Trophoblast cell (in vitro differentiated cells and primary cell): ENCODE measurements at regions not wholly inside any gene's neighbourhood (a gene's known extent, or its start where the extent isn't known, plus 50 kb on each side); places are given as distances from the start of the nearest gene placed in this dataset.
A peak's percentile ranks its signal among the peaks of the same experiment; 100 is the strongest.

Experiments
- DNase-seq, 2 donors: peaks; one replicate each; pipeline ENCODE4 v3.0.0-alpha.2; 2016
- H2AFZ ChIP-seq: 2 replicates; pipeline ENCODE4 v1.6.1; 2013; ENCODE audit warnings: low read length, moderate library complexity, mild to moderate bottlenecking; ENCODE audit not compliant: insufficient read depth, poor library complexity
- H2AK5ac ChIP-seq: 2 replicates; pipeline ENCODE4 v1.6.1; 2013; ENCODE audit warnings: mild to moderate bottlenecking, low read length
- H2BK120ac ChIP-seq: 2 replicates; pipeline ENCODE4 v1.6.1; 2013; ENCODE audit warnings: low read length, mild to moderate bottlenecking, moderate library complexity; ENCODE audit not compliant: insufficient read depth, poor library complexity
- H2BK12ac ChIP-seq: 2 replicates; pipeline ENCODE4 v1.6.1; 2013; ENCODE audit warnings: mild to moderate bottlenecking, low read length, moderate library complexity
- H2BK5ac ChIP-seq: 2 replicates; pipeline ENCODE4 v1.6.1; 2013; ENCODE audit warnings: low read length, low read depth, moderate library complexity, mild to moderate bottlenecking; ENCODE audit not compliant: poor library complexity
- H3K14ac ChIP-seq: 2 replicates; pipeline ENCODE4 v1.6.1; 2013; ENCODE audit warnings: mild to moderate bottlenecking, low read length
- H3K18ac ChIP-seq: 2 replicates; pipeline ENCODE4 v1.6.1; 2013; ENCODE audit warnings: mild to moderate bottlenecking, low read length
- H3K23ac ChIP-seq: 2 replicates; pipeline ENCODE4 v1.6.1; 2013; ENCODE audit warnings: low read length
- H3K27ac ChIP-seq: 2 replicates; pipeline ENCODE4 v1.5.1; 2013; ENCODE audit warnings: low read depth, mild to moderate bottlenecking, inconsistent platforms, low read length, moderate library complexity
- H3K27me3 ChIP-seq: 2 replicates; pipeline ENCODE4 v1.6.1; 2013; ENCODE audit warnings: inconsistent platforms, mild to moderate bottlenecking, low read length, moderate library complexity; ENCODE audit not compliant: insufficient read depth
- H3K36me3 ChIP-seq, 2 experiments: 1 replicate in 1 of 2; 2 replicates in 1 of 2; pipeline ENCODE4 v1.6.1; 2013; ENCODE audit warnings: low read length in 2 of 2, mild to moderate bottlenecking in 2 of 2, moderate library complexity in 1 of 2; ENCODE audit not compliant: insufficient read depth in 2 of 2, control insufficient read depth in 1 of 2
- H3K4ac ChIP-seq: 2 replicates; pipeline ENCODE4 v1.6.1; 2013; ENCODE audit warnings: low read depth, mild to moderate bottlenecking, low read length, moderate library complexity
- H3K4me1 ChIP-seq, 2 experiments: 1 replicate in 1 of 2; 2 replicates in 1 of 2; pipeline ENCODE4 v1.6.1; 2013; ENCODE audit warnings: low read length in 2 of 2, mild to moderate bottlenecking in 2 of 2, moderate library complexity in 1 of 2; ENCODE audit not compliant: insufficient read depth in 2 of 2, control insufficient read depth in 1 of 2
- H3K4me2 ChIP-seq: 2 replicates; pipeline ENCODE4 v1.6.1; 2013; ENCODE audit warnings: inconsistent platforms, mild to moderate bottlenecking, low read length, moderate library complexity
- H3K4me3 ChIP-seq: 2 replicates; pipeline ENCODE4 v1.5.1; 2013; ENCODE audit warnings: mild to moderate bottlenecking, low read depth, low read length, inconsistent platforms
- H3K79me1 ChIP-seq: one replicate; pipeline ENCODE4 v1.6.1; 2013; ENCODE audit warnings: low read length
- H3K79me2 ChIP-seq: 2 replicates; pipeline ENCODE4 v1.6.1; 2013; ENCODE audit warnings: low read length, mild to moderate bottlenecking; ENCODE audit not compliant: control insufficient read depth, insufficient read depth, poor library complexity
- H3K9ac ChIP-seq: 2 replicates; pipeline ENCODE4 v1.6.1; 2013; ENCODE audit warnings: mild to moderate bottlenecking, low read length
- H3K9me3 ChIP-seq: 2 replicates; pipeline ENCODE4 v1.6.1; 2013; ENCODE audit warnings: low read depth, mild to moderate bottlenecking, control low read depth, inconsistent platforms, low read length; ENCODE audit not compliant: insufficient read depth
- H4K12ac ChIP-seq: 2 replicates; pipeline ENCODE4 v1.6.1; 2013; ENCODE audit warnings: low read depth, mild to moderate bottlenecking, low read length, moderate library complexity
- H4K8ac ChIP-seq: 2 replicates; pipeline ENCODE4 v1.6.1; 2013; ENCODE audit warnings: low read depth, mild to moderate bottlenecking, low read length, moderate library complexity
- H4K91ac ChIP-seq: one replicate; pipeline ENCODE4 v1.6.1; 2013; ENCODE audit warnings: low read depth, mild to moderate bottlenecking, low read length, moderate library complexity
- WGBS: extraction: QIAGEN DNeasy Blood & Tissue Kit; methylation state at CpG from one replicate; pipeline ENCODE4 v1.1.7; 2013; ENCODE audit warnings: missing lambda C conversion rate; ENCODE audit not compliant: insufficient read length, insufficient coverage; ENCODE audit errors: extremely low coverage; 5-methylcytosine and 5-hydroxymethylcytosine counted together

DNA sequence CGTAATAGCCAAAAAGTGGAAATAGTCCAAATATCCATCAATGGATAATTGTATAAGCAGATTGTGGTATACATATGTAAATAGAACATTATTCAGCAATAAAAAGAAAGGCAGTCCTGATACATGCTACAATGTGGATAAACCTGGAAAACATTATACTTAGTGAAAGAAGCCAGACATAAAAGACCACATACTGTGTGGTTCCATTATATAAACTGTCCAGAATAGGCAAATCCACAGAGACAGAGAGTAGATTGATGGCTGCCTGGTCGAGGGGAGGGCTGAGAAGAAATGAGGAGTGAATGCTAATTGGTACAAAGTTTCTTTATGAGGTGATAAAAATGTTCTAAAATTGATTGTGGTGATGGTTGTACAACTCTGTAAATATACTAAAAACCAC, 397.4 kb upstream of the RPS6KA3 start:
- Histone ChIP-seq H3K27ac (no peak overlapping the region), H2BK5ac (no peak overlapping the region), H3K4ac (no peak overlapping the region), H3K9me3 (no peaks in the 10 kb centered on the region), H4K91ac (no peak overlapping the region), H3K18ac (no peak overlapping the region), H3K4me3 (no peak overlapping the region), H2AFZ (no peak overlapping the region), H3K27me3 (no peaks in the 10 kb centered on the region), H2AK5ac (no peak overlapping the region), H3K79me1 (no peaks in the 10 kb centered on the region), H4K12ac (no peak overlapping the region), H4K8ac (no peak overlapping the region), H2BK120ac (no peak overlapping the region), H3K23ac (no peak overlapping the region), H3K4me2 (no peak overlapping the region), H3K14ac (no peak overlapping the region), H3K9ac (no peak overlapping the region), H2BK12ac (no peak overlapping the region), H3K4me1 (peaks cover 0 to 3% of the 10 kb centered on the region in 2 experiments), H3K79me2 (no peaks in the 10 kb centered on the region), H3K36me3 (no peaks in the 10 kb centered on the region)
- DNase-seq: no peak
- WGBS: no CpG with 5 or more reads among the region's 2 CpGs

DNA sequence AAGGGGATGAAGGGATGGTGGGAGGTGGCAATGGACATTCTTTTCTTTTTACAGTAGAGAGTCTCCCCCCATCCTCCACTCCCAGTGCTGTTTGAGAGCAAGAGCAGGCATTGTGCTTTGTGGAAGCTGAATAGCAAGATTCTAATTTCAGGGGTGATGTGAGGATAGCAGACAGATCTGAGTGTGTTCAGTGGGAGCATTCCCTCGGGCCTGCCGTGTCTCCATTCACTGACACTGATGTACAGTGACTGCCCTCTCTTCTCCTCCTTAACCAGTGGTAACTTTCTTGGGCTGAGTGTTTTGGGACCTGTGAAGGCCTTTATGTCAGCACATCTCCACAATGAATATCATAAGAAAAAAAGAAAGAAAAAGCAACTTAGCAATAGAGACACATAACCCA, 396.6 kb upstream of the RPS6KA3 start:
- H3K9ac ChIP-seq: no peak overlapping the region
- no peak overlapping the region for H3K27ac ChIP-seq
- H3K23ac ChIP-seq: no peak overlapping the region
- H2AK5ac ChIP-seq: no peak overlapping the region
- H3K79me1 ChIP-seq: no peaks in the 10 kb centered on the region
- H3K27me3 ChIP-seq: no peaks in the 10 kb centered on the region
- no peaks in the 10 kb centered on the region for H3K79me2 ChIP-seq
- H2BK12ac ChIP-seq: no peak overlapping the region
- no peak overlapping the region for H2BK5ac ChIP-seq
- no peak overlapping the region for H3K4ac ChIP-seq
- DNase-seq: no peak
- H3K9me3 ChIP-seq: no peaks in the 10 kb centered on the region
- H3K4me3 ChIP-seq: no peak overlapping the region
- no peak overlapping the region for H4K12ac ChIP-seq
- no peak overlapping the region for H3K18ac ChIP-seq
- no peak overlapping the region for H2BK120ac ChIP-seq
- no peak overlapping the region for H2AFZ ChIP-seq
- no peak overlapping the region for H4K91ac ChIP-seq
- H3K4me2 ChIP-seq: no peak overlapping the region
- peaks cover 0 to 3% of the 10 kb centered on the region in 2 experiments for H3K4me1 ChIP-seq
- no CpG with 5 or more reads among the region's 2 CpGs for WGBS
- H4K8ac ChIP-seq: no peak overlapping the region
- H3K36me3 ChIP-seq: no peaks in the 10 kb centered on the region
- no peak overlapping the region for H3K14ac ChIP-seq

DNA sequence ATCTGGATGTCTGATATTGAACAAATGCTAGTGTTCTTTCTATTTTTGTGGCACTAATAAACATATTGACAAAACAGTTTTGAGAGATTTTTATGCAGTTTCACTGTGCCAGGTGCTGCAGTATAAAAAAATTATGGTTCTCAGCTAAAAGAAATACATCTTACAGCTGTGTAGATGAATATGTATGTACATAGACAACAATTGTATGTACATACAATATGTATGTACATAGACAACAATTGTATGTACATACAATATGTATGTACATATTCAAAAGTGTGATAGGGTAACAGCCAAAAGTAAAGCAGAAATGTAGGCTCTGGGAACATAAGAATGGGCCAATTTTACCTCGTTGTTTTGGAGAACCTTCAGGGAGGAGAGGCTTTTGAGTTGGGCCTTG, 390.0 kb upstream of the RPS6KA3 start:
- Histone ChIP-seq H3K4ac (no peak overlapping the region), H2BK5ac (no peak overlapping the region), H3K18ac (no peak overlapping the region), H3K23ac (no peak overlapping the region), H3K9ac (no peak overlapping the region), H2AFZ (no peak overlapping the region), H3K79me1 (no peaks in the 10 kb centered on the region), H3K4me3 (no peak overlapping the region), H3K4me1 (no peaks in the 10 kb centered on the region), H3K79me2 (no peaks in the 10 kb centered on the region), H2BK120ac (no peak overlapping the region), H2AK5ac (no peak overlapping the region), H4K8ac (no peak overlapping the region), H4K91ac (no peak overlapping the region), H3K4me2 (no peak overlapping the region), H4K12ac (no peak overlapping the region), H3K27ac (no peak overlapping the region), H3K14ac (no peak overlapping the region), H2BK12ac (no peak overlapping the region), H3K27me3 (no peaks in the 10 kb centered on the region), H3K36me3 (no peaks in the 10 kb centered on the region), H3K9me3 (no peaks in the 10 kb centered on the region)
- no peak for DNase-seq
- WGBS: no CpG with 5 or more reads among the region's 1 CpG

DNA sequence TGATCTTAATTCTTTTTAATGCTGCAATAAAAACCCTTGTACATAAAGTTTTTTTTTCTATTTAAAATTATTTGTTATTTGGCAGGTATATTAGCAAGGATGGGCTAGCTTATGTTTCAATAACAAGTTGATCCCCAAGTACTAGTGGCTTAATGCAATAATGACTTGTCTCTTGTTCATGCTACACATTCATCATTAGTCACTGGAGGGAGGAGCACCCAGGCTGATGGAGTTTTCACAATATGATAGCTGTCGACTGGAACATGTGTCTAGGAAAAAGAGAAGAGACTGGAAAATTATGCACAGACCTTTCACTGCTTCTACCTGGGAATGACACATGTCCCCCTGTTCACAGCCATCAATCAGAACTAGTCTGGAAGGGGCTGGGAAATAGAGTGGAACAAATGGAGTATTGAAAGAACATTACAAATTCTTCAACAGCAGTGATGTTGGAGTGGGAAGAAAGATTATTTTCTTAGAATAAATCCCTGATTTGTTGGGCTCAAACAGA, 387.9 kb upstream of the RPS6KA3 start:
- WGBS: no CpG with 5 or more reads among the region's 1 CpG
- Histone ChIP-seq H3K27me3 (no peaks in the 10 kb centered on the region), H2AFZ (no peak overlapping the region), H4K8ac (no peak overlapping the region), H3K9ac (no peak overlapping the region), H3K23ac (no peak overlapping the region), H3K79me2 (no peaks in the 10 kb centered on the region), H2BK120ac (no peak overlapping the region), H2BK12ac (no peak overlapping the region), H2BK5ac (no peak overlapping the region), H3K4me1 (no peaks in the 10 kb centered on the region), H3K4me3 (no peak overlapping the region), H3K4me2 (no peak overlapping the region), H3K36me3 (no peaks in the 10 kb centered on the region), H3K79me1 (no peaks in the 10 kb centered on the region), H3K4ac (no peak overlapping the region), H4K12ac (no peak overlapping the region), H4K91ac (no peak overlapping the region), H2AK5ac (no peak overlapping the region), H3K27ac (no peak overlapping the region), H3K14ac (no peak overlapping the region), H3K18ac (no peak overlapping the region), H3K9me3 (no peaks in the 10 kb centered on the region)
- DNase-seq: peak in 1 of 2 donors; percentile 17
